ENCODE measurements at regions not wholly inside any gene's neighbourhood (a gene's known extent, or its start where the extent isn't known, plus 50 kb on each side); places are given as distances from the start of the nearest gene placed in this dataset.

DNA sequence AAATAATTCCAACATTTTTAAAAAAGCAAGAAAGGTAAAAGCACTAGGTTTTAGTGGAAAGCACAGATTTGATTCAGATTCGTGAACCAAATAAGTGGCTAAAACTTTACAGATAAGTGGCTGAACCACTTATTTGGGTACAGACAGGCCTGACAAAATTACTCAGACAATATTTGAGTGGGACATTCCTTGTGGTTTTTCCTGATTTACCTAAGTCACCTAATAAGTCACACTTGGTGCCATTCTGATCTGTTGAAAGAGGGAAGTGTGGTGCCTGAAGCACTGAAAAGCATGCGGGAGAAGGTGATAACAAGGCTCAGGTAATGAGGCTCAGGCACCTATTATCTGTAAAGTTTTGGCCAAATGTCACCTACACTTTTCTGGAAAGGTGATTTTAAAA, 81.6 kb upstream of the CD55 start:
- H3K36me3 ChIP-seq (ENCODE audit: insufficient read depth, low read length): no peaks in the 10 kb centered on the region
- H3K27me3 ChIP-seq (ENCODE audit: insufficient read depth, low read length): no peaks in the 10 kb centered on the region
- H3K9me2 ChIP-seq (ENCODE audit: low read depth, low read length): no peaks in the 10 kb centered on the region
- TF ChIP-seq CTCF (IDR thresholded peaks at IDR 0.05; ENCODE audit: low read length) (no peak), EZH2 (IDR thresholded peaks at IDR 0.05; ENCODE audit: borderline replicate concordance, low read length) (no peak)
- H3K4me2 ChIP-seq (ENCODE audit: low read length): no peak overlapping the region
- no peaks in the 10 kb centered on the region for H3K9me3 ChIP-seq (ENCODE audit: low read length)
- no peak overlapping the region for H3K9ac ChIP-seq (ENCODE audit: low read length)
- H3K4me1 ChIP-seq (ENCODE audit: insufficient read depth, low read length, severe bottlenecking): no peaks in the 10 kb centered on the region
- H3K27ac ChIP-seq (ENCODE audit: low read depth, low read length, poor library complexity, severe bottlenecking): no peak overlapping the region
- no peak overlapping the region for H2AFZ ChIP-seq (ENCODE audit: low read length)
- H3K79me2 ChIP-seq (ENCODE audit: insufficient read depth, low read length): no peaks in the 10 kb centered on the region
- no peaks in the 10 kb centered on the region for H3F3A ChIP-seq (ENCODE audit: insufficient read depth, low read length)
- H3K4me3 ChIP-seq (ENCODE audit: low read depth, low read length, poor library complexity, severe bottlenecking): no peak overlapping the region
- H4K20me1 ChIP-seq (ENCODE audit: insufficient read depth, low read length): no peaks in the 10 kb centered on the region

- Histone ChIP-seq H3K4me1 (ENCODE audit: insufficient read depth, low read length, severe bottlenecking) (no peaks in the 10 kb centered on the region), H3K4me3 (ENCODE audit: low read depth, low read length, poor library complexity, severe bottlenecking) (no peak overlapping the region), H3K4me2 (ENCODE audit: low read length) (no peak overlapping the region), H3K9me3 (ENCODE audit: low read length) (no peaks in the 10 kb centered on the region), H3K9me2 (ENCODE audit: low read depth, low read length) (no peaks in the 10 kb centered on the region), H2AFZ (ENCODE audit: low read length) (no peak overlapping the region), H4K20me1 (ENCODE audit: insufficient read depth, low read length) (no peaks in the 10 kb centered on the region), H3K27ac (ENCODE audit: low read depth, low read length, poor library complexity, severe bottlenecking) (no peak overlapping the region), H3K79me2 (ENCODE audit: insufficient read depth, low read length) (no peaks in the 10 kb centered on the region), H3F3A (ENCODE audit: insufficient read depth, low read length) (no peaks in the 10 kb centered on the region), H3K27me3 (ENCODE audit: insufficient read depth, low read length) (no peaks in the 10 kb centered on the region), H3K9ac (ENCODE audit: low read length) (no peak overlapping the region), H3K36me3 (ENCODE audit: insufficient read depth, low read length) (no peaks in the 10 kb centered on the region)
- TF ChIP-seq CTCF (IDR thresholded peaks at IDR 0.05; ENCODE audit: low read length): no peak
- TF ChIP-seq EZH2 (IDR thresholded peaks at IDR 0.05; ENCODE audit: borderline replicate concordance, low read length): no peak
Measured at GRCh38 chr1:207240325-207241101, 81.0 kb upstream of the CD55 start.

DNA sequence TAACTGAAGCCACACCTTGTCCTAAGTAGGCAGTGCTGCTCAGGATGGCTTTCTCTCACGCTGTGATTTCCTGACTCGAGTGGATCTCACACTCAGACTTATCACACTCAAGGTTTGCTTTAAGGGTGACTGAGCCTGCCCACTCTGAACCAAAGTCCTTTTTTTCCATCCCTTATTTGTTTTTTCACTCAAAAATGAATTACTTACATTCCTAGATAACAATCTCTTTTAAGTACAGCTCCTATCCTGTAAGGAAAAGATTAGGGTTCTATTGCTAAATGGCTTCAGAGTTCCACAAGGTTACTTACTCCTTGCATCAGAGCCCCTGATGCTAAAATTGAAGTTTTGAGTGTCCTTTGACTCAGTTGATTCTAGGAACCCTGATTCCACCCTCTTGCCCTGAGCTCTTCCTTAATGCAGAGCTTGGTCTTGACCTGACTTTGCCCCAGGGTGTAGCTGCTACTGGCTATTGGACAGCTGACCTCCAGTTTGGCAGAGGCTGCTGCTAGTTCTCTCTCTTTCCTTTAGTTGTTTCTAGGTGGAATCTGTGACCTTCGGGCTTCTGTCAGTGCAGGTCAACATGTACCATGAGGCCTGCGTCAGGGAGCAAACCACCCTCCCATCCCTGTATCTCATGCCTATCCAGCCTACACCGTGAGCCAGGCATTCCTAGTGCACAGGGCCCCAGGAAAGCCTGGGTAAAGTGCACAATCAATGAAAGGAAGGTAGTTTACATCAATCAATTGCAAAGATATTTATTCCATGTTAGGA, 80.1 kb upstream of the CD55 start:
- H3K79me2 ChIP-seq (ENCODE audit: insufficient read depth, low read length): no peaks in the 10 kb centered on the region
- TF ChIP-seq CTCF (IDR thresholded peaks at IDR 0.05; ENCODE audit: low read length): no peak
- no peak for TF ChIP-seq EZH2 (IDR thresholded peaks at IDR 0.05; ENCODE audit: borderline replicate concordance, low read length)
- H2AFZ ChIP-seq (ENCODE audit: low read length): no peak overlapping the region
- no peak overlapping the region for H3K4me2 ChIP-seq (ENCODE audit: low read length)
- H3K27ac ChIP-seq (ENCODE audit: low read depth, low read length, poor library complexity, severe bottlenecking): no peak overlapping the region
- no peak overlapping the region for H3K4me3 ChIP-seq (ENCODE audit: low read depth, low read length, poor library complexity, severe bottlenecking)
- no peak overlapping the region for H3K9ac ChIP-seq (ENCODE audit: low read length)
- no peaks in the 10 kb centered on the region for H3K4me1 ChIP-seq (ENCODE audit: insufficient read depth, low read length, severe bottlenecking)
- no peaks in the 10 kb centered on the region for H4K20me1 ChIP-seq (ENCODE audit: insufficient read depth, low read length)
- no peaks in the 10 kb centered on the region for H3F3A ChIP-seq (ENCODE audit: insufficient read depth, low read length)
- no peaks in the 10 kb centered on the region for H3K9me2 ChIP-seq (ENCODE audit: low read depth, low read length)
- H3K27me3 ChIP-seq (ENCODE audit: insufficient read depth, low read length): no peaks in the 10 kb centered on the region
- H3K9me3 ChIP-seq (ENCODE audit: low read length): no peaks in the 10 kb centered on the region
- H3K36me3 ChIP-seq (ENCODE audit: insufficient read depth, low read length): no peaks in the 10 kb centered on the region

Data from OCI-LY1 (cell line).